GM19099 (cell line): ENCODE measurements at regions not wholly inside any gene's neighbourhood (a gene's known extent, or its start where the extent isn't known, plus 50 kb on each side); places are given as distances from the start of the nearest gene placed in this dataset.

Experiments used
- POLR2A ChIP-seq: IDR thresholded peaks from 3 replicates; pipeline ENCODE4 v1.6.1; 2011; ENCODE audit warnings: low read depth; ENCODE audit not compliant: insufficient read length; ENCODE audit errors: extremely low read depth

DNA sequence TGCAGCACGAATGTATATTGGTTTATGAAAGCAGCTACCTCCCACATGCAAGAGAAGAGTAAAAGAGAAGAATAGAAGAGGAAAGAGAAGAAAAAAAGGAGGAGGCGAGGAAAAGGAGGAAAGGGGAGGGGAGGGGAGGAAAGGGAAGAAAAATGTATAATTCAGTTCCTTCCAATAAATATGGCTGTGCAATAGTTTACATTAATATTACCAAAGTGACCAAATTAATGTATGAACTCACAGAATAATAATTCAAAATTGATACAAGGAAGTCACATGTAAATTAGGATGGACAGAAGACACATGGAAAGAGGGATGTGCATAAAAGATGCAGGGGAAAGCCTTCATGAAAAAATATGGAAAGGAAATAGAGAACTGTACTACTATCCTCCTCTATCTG, 172.5 kb downstream of the SLC38A4 start:
- TF ChIP-seq POLR2A: no peak

DNA sequence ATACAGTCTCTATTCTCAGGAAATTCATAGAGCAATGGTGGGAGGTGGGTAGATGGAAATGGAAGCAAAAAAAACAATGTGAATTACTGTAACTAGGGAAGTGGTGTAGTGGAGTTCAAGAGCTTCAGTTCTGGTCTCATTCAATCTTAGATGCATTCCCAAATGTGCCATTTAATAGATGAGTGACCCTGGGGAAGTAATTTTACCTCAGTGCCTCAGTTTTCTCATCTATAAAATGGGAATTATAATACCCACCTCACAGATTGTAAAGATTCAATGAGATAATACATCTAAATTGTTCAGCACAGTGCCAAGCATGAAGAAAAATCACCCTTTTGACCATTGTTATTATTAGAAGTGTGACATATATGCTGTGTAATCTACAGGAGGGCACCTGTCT, 173.1 kb downstream of the SLC38A4 start:
- TF ChIP-seq POLR2A: no peak

DNA sequence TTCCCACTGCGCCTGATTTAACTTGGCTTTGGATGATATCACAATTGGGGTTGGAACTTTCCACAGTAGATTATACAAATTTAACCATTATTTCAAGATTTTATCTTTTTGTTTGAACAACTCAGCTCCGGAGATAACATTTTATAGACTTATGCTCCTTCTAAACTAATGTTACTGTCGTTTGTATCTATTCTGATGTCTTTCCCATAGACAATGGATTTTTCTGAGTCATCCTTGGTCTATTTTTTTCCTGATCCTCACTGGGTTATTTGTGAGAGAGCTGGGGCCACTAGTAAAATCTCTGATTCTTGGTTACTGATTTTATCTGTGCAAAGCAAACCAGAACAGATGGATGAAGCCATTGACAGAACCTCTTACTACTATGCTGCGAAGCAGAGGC, 175.1 kb downstream of the SLC38A4 start:
- TF ChIP-seq POLR2A: no peak

DNA sequence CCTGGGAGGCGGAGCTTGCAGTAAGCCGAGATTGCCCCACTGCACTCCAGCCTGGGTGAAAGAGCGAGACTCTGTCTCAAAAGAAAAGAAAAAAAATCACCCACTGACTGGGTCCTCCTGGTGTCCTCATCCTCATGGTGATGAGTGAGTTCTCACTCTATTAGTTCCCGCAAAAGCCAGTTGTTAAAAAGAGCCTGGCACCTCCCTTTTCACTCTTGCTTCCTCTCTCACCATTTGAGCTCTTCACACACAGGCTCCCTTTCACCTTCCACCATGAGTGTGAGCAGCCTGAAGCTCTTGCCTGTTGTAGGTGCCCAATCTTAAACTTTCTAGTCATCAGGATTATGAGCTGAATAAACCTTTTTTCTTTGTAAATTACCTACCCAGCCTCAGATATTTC, 176.4 kb downstream of the SLC38A4 start:
- no peak for TF ChIP-seq POLR2A

DNA sequence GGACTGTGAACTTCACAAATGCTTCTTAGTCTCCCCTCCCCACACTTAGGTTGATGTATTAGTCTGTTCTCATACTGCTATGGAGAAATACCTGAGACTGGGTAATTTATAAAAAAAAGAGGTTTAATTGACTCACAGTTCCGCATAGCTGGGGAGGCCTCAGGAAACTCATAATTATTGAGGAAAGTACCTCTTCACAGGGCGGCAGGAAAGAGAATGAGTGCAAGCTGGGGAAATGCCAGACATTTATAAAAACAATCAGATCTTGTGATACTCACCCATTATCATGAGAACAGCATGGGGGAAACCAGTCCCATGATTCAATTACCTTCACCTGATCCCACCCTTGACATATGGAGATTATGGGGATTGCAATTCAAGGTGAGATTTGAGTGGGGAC, 178.8 kb downstream of the SLC38A4 start:
- no peak for TF ChIP-seq POLR2A

DNA sequence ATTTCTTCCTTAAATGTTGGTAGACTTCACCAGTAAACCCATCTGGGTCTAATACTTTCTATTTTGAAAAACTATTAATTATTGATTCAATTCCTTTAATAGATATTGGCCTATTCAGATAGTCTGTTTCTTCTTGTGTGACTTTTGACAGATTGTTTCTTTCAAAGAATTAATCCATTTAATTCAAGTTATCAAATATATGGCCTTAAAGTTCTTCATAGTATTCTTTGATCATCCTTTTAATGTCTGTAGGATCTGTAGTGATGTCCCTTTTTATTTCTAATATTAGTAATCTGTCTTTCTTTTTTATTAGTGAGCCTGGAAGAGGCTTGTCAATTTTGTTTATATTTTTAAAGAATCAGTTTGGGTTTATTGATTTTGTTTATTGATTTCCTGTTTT, 190.0 kb downstream of the SLC38A4 start:
- no peak for TF ChIP-seq POLR2A

DNA sequence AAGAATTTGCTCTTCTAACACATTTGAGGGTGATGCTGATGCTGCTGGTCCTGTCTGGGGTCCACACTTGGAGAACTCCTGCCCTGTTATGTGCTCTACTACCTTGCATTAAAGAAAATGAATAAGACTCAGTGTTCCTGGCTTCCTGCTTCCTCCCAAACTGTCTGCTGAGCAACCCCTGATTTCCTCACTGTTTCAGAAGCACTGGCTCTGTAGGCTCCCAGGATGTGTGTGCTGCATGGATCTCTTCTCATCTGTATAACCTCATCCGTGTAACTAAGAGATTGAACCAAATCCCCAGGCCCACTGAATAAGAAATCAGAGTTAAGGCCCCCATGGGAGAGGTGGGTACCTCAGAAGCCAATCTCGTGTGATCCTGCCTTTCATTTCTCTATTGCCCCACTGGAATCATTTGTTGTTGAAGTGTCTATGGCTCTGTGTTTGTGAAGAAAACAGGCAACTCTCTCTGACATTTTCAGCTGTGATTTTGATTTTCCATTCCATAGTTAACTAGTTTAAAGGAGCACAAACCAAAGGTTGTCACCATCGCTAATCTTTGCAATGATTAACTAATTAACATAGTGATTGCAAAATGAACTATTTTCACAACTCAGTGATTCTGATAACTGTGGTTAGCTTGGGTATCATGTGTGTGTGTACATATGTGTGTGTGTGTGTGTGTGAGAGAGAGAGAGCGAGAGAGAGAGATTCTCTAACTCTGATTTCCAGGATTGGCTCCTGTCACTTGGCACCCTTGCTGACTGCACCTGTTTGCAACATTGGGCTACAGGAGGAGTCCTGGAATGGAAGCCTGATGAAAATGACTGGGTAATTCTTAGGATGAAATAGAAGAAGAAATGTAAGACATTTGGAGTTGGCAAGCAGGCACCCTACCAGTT, 196.2 kb downstream of the SLC38A4 start:
- no peak for TF ChIP-seq POLR2A

DNA sequence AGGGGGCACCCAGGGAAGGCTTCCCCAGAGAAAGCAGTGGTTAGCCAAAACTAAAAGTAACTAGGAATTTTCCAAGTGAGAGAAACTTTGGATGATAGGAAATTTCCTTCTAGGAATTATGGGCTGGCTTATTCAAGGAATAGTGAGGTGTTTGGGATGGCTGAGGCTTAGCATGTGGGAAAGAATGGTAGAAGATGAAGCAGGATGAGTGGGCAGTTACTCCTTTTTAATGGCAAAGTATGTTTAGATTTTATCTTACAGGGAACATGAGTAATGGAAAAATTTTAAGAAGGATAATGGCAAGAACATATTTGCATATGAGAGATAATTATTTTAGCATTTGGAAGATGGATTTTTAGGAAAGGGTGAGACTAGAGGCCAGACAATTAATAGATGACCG, 197.6 kb downstream of the SLC38A4 start:
- no peak for TF ChIP-seq POLR2A

DNA sequence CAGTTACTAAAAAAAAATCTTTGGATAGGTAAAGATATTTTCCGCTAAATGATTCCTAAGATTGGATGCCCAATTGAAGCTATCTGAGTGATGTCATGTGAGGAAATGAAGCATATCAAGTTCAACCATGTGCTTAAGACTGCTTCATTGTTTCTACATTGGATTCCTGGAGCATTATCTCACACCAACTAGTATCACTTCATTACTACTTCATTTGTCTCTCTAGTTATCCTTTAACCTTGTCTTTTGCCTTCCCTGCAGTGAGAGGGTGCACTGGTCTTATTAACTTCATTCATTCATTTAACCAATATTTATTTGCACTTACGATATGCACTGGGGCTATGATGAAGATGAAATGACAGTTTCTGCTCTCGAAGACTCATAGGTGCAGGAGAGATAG, 198.1 kb downstream of the SLC38A4 start:
- no peak for TF ChIP-seq POLR2A

DNA sequence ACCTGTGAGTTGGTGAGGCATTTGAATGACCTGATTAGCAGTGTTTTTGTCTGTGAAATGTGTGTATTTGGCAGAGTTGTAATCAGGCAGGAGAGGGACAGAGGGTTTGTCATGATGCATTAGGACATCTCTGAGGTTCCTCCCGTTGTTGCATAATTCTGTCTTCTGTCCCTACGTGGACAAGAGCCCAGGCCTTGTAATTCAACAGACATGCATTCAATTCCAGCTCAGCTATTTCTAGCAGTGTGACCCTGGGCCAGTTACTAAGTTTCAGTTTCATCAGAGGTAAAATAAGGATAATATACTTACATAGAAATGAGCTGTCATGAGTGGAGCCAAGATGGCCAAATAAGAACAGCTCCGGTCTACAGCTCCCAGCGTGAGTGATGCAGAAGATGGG, 208.6 kb downstream of the SLC38A4 start:
- TF ChIP-seq POLR2A: no peak

DNA sequence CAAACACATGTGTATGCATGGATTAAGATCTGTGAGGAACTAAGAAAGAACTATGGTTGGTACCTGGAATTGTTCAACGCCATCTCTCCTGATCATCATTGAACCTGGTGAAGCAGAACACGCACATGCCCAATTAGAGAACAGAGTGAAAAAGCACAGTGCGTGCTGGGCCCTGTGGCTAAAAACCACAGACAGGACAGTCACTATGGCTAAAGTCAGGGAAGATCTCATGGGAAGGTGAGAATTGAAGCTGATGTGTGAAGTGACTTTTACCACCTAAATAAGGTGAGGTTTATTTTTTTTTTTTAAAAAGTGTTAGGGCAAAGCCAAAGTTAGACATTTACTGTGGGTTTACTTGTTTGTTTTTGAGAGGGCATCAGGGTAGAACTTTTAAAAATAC, 215.0 kb downstream of the SLC38A4 start:
- TF ChIP-seq POLR2A: no peak

DNA sequence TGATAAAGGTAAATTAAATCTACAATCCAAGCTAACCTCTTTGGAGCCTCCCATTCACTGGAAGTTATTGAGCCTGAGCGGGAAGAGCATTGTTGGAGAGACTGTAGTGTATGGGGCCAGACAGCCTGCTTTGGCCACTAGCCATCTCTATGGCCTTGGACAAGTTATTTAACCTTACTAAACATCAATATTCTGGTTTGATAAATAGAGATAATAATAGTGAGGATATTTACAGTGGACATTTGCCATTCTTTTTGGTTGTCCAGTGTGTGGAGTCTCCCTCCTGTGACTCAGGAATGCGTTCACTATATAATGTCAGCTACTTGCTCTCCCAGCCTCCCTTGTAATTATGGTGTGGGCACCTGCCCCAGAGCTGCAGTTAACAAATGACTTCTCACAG, 216.1 kb downstream of the SLC38A4 start:
- TF ChIP-seq POLR2A: no peak

DNA sequence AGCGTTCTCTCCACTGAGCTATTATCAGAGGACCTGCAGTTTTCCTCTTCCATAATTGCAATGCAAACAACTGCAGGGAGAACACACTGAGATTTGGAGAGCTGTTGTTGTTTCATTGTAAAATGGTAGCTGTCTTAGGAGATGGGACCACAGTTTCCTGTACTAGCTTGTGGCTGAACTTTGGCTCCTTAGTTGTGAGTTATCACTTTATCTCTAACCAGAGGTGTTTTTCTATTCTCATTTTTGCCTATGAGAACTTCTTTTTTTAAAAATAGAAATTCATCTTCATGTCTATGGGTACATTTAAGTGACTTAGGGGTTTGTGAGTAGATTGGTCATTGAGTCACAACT, 216.5 kb downstream of the SLC38A4 start:
- TF ChIP-seq POLR2A: no peak

DNA sequence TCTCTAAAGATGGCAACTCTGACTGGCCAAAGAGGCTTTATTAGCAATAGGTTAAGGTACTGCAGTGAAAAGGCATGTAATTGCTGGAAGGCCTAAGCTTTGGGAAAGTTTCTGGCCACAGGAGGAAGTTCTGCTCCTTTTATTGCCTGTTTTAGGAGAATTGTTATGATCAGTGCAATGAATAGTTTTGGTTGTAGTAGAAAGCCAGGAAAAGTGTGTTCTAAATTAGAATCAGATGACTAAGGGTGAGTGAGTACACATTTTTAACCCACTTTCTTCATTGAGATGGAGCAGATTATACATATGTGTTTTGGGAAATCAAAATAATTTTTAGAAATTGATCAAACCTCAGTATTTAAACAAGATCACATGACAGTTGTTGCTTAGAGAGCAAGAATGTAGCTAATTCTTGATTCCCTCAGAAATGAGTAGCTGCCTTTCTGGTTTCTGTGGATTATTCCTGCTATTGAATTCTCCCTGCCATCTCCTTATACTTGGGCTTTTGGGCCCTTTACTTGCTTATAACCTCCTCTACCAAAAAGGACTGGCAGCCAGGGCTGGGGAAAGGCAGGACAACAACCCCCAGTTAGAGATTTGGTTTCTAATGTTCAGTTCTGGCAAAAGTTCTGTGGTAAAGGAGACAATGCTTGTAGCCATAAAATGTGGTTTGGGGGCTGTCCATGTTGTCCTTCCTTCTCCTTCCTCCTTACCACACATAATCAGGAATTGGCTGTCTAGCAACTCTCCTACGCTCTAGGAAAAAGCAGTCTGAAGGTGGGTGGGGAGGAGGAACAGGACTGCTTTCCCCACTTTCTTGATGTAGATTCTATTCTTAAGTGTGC, 217.1 kb downstream of the SLC38A4 start:
- TF ChIP-seq POLR2A: no peak

DNA sequence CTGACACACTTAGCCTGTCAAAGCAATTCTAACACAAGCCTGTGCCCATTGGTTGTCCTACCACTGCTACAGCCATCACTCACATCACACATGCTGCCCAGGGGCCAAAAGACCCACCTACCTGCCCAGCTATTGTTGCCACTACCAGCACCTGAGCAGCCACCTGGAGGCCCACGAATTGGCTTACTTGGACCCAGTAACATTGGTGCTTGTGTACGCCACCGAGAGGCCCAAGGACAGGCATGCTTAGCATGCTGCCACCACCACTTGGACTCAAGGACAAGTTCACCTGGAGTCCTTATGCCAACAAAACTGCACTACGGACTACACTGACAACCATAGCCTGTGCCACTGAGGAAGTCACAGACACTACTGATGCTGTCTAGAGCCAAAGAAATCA, 221.1 kb downstream of the SLC38A4 start:
- TF ChIP-seq POLR2A: no peak
